ENCODE measurements at regions not wholly inside any gene's neighbourhood (a gene's known extent, or its start where the extent isn't known, plus 50 kb on each side); places are given as distances from the start of the nearest gene placed in this dataset.
A peak's percentile ranks its signal among the peaks of the same experiment; 100 is the strongest.

- CTCF ChIA-PET = no interaction called here
- H3K27ac ChIP-seq (ENCODE audit: low read length) = no peak overlapping the region
Measured at GRCh38 chr20:50318710-50319109, 128.1 kb downstream of the CEBPB start.

GRCh38 chr20:50320005-50320900 lies 129.6 kb downstream of the CEBPB start:
- peak overlapping the region; percentile 57 for H3K4me3 ChIP-seq (ENCODE audit: low read length)
- H3F3A ChIP-seq (ENCODE audit: low read length, unreplicated experiment) = no peaks in the 10 kb centered on the region
- intact Hi-C loops (cut with micrococcal nuclease) = loop anchor here (5.0 kb wide), 2 partner anchors 57 to 102 kb away; no protein-coding TSS in a partner anchor
- CTCF ChIA-PET = interaction anchor here (0.5 to 1.5 kb wide), 2 partner anchors 200 to 405 kb away, joined by 3 to 4 read pairs; no protein-coding TSS in a partner anchor
- H4K20me1 ChIP-seq (ENCODE audit: low read length) = no peaks in the 10 kb centered on the region
- DNase-seq = no peak
- no peaks in the 10 kb centered on the region for H3K27me3 ChIP-seq (ENCODE audit: low read length)
- peak overlapping the region; percentile 81 for H3K4me2 ChIP-seq (ENCODE audit: low read length)
- H3K9me3 ChIP-seq (ENCODE audit: low read length) = no peaks in the 10 kb centered on the region
- H3K9ac ChIP-seq (ENCODE audit: low read length) = peak overlapping the region; percentile 84
- H3K4me1 ChIP-seq (ENCODE audit: insufficient read depth, low read length) = peaks cover 26% of the 10 kb centered on the region
- peaks cover 17% of the 10 kb centered on the region for H3K79me2 ChIP-seq (ENCODE audit: low read length)
- H3K9me2 ChIP-seq (replicated peaks; ENCODE audit: low read length) = no peaks in the 10 kb centered on the region
- peak overlapping the region; percentile 8; the same call in 1 of the 2 replicates for H2AFZ ChIP-seq (ENCODE audit: low read length)
- no TSS peak for BruUV-seq (replicated peaks)
- ATAC-seq = no peak
- no peaks in the 10 kb centered on the region for H3K36me3 ChIP-seq (ENCODE audit: low read depth, low read length)
- no peak for TF ChIP-seq EZH2 (IDR thresholded peaks at IDR 0.05; ENCODE audit: low read length, unreplicated experiment)
- H3K27ac ChIP-seq (ENCODE audit: low read length) = peak overlapping the region; percentile 93
- POLR2A ChIA-PET (ENCODE audit: unreplicated experiment) = interaction anchor here (0.7 kb wide), 1 partner anchor 31 kb away, joined by 3 read pairs; no protein-coding TSS in a partner anchor

More at GRCh38 chr20:50318710-50319109, 128.1 kb downstream of the CEBPB start:
- H3K9me3 ChIP-seq (ENCODE audit: low read length) = no peaks in the 10 kb centered on the region
- no peak overlapping the region for H3K9ac ChIP-seq (ENCODE audit: low read length)
- peaks cover 35% of the 10 kb centered on the region for H3K4me1 ChIP-seq (ENCODE audit: insufficient read depth, low read length)
- no peaks in the 10 kb centered on the region for H3K27me3 ChIP-seq (ENCODE audit: low read length)
- intact Hi-C loops (cut with micrococcal nuclease) = no loop called here
- DNase-seq (no peak), ATAC-seq (no peak)
- TF ChIP-seq CTCF (conservative IDR thresholded peaks at IDR 0.05; ENCODE audit: low read depth, low read length) (no peak), EZH2phosphoT487 (IDR thresholded peaks at IDR 0.05; ENCODE audit: borderline replicate concordance, low read length) (no peak), EZH2 (IDR thresholded peaks at IDR 0.05; ENCODE audit: low read length, unreplicated experiment) (no peak)
- POLR2A ChIA-PET (ENCODE audit: unreplicated experiment) = interaction anchor here (0.8 kb wide), 1 partner anchor 127 kb away, joined by 10 read pairs; no protein-coding TSS in a partner anchor
- H3K4me3 ChIP-seq (ENCODE audit: low read length) = no peak overlapping the region
- peaks cover 17% of the 10 kb centered on the region for H3K79me2 ChIP-seq (ENCODE audit: low read length)
- peak overlapping the region; percentile 15; the same call in 1 of the 2 replicates for H3K4me2 ChIP-seq (ENCODE audit: low read length)
- H2AFZ ChIP-seq (ENCODE audit: low read length) = no peak overlapping the region
- BruUV-seq (replicated peaks) = no TSS peak
- no peaks in the 10 kb centered on the region for H4K20me1 ChIP-seq (ENCODE audit: low read length)
- H3K9me2 ChIP-seq (replicated peaks; ENCODE audit: low read length) = no peaks in the 10 kb centered on the region
- H3F3A ChIP-seq (ENCODE audit: low read length, unreplicated experiment) = no peaks in the 10 kb centered on the region
- no peaks in the 10 kb centered on the region for H3K36me3 ChIP-seq (ENCODE audit: low read depth, low read length)

GRCh38 chr20:50320901-50321796 lies 130.5 kb downstream of the CEBPB start:
- TF ChIP-seq EZH2phosphoT487 (IDR thresholded peaks at IDR 0.05; ENCODE audit: borderline replicate concordance, low read length) (0 out of 2 replicates have a peak, but pooled peaks have one; percentile 54), EZH2 (IDR thresholded peaks at IDR 0.05; ENCODE audit: low read length, unreplicated experiment) (no peak)
- no peaks in the 10 kb centered on the region for H3K9me2 ChIP-seq (replicated peaks; ENCODE audit: low read length)
- DNase-seq (peak; percentile 98), ATAC-seq (peak; percentile 98)
- ChIA-PET POLR2A (ENCODE audit: unreplicated experiment) (interaction anchor here (0.7 kb wide), 1 partner anchor 32 kb away, joined by 3 read pairs; no protein-coding TSS in a partner anchor), CTCF (interaction anchor here (0.5 to 1.5 kb wide), 3 partner anchors 37 to 404 kb away, joined by 3 to 4 read pairs (median 3); no protein-coding TSS in a partner anchor)
- H3K27me3 ChIP-seq (ENCODE audit: low read length) = no peaks in the 10 kb centered on the region
- H3K79me2 ChIP-seq (ENCODE audit: low read length) = peaks cover 17% of the 10 kb centered on the region
- peaks cover 25% of the 10 kb centered on the region for H3K4me1 ChIP-seq (ENCODE audit: insufficient read depth, low read length)
- peak overlapping the region; percentile 93 for H3K27ac ChIP-seq (ENCODE audit: low read length)
- no peaks in the 10 kb centered on the region for H3K36me3 ChIP-seq (ENCODE audit: low read depth, low read length)
- no peaks in the 10 kb centered on the region for H4K20me1 ChIP-seq (ENCODE audit: low read length)
- H3K9me3 ChIP-seq (ENCODE audit: low read length) = no peaks in the 10 kb centered on the region
- peak overlapping the region; percentile 8; the same call in 1 of the 2 replicates for H2AFZ ChIP-seq (ENCODE audit: low read length)
- H3F3A ChIP-seq (ENCODE audit: low read length, unreplicated experiment) = no peaks in the 10 kb centered on the region
- peak overlapping the region; percentile 57 for H3K4me3 ChIP-seq (ENCODE audit: low read length)
- BruUV-seq (replicated peaks) = TSS peak; percentile 72
- H3K4me2 ChIP-seq (ENCODE audit: low read length) = peak overlapping the region; percentile 81
- intact Hi-C loops (cut with micrococcal nuclease) = loop anchor here (5.0 kb wide), 2 partner anchors 56 to 101 kb away; no protein-coding TSS in a partner anchor
- peak overlapping the region; percentile 84 for H3K9ac ChIP-seq (ENCODE audit: low read length)
